ENCODE measurements at regions not wholly inside any gene's neighbourhood (a gene's known extent, or its start where the extent isn't known, plus 50 kb on each side); places are given as distances from the start of the nearest gene placed in this dataset.

- 0 out of 2 replicates have a peak, but pooled peaks have one; percentile 73 for TF ChIP-seq ZBED4 (CRISPR knock-in tag; IDR thresholded peaks at IDR 0.05; ENCODE audit: borderline replicate concordance)
- TF ChIP-seq TCF7L2 (IDR thresholded peaks at IDR 0.05; ENCODE audit: low read depth, low read length), result 0 out of 2 replicates have a peak, but pooled peaks have one; percentile 46
- no peak for TF ChIP-seq RNF219 (CRISPR knock-in tag; IDR thresholded peaks at IDR 0.05)
- peak; percentile 46 for TF ChIP-seq SALL1 (CRISPR knock-in tag; IDR thresholded peaks at IDR 0.05)
- no peak for TF ChIP-seq ZNF776 (CRISPR knock-in tag; IDR thresholded peaks at IDR 0.05)
- TF ChIP-seq MTA3 (CRISPR knock-in tag; IDR thresholded peaks at IDR 0.05), result no peak
- TF ChIP-seq GFI1 (CRISPR knock-in tag; IDR thresholded peaks at IDR 0.05; ENCODE audit: borderline replicate concordance), result peak; percentile 53; the same call in 1 of the 2 replicates
- TF ChIP-seq SKIL (CRISPR knock-in tag; IDR thresholded peaks at IDR 0.05; ENCODE audit: borderline replicate concordance), result peak; percentile 82
- no peak for TF ChIP-seq ZNF784 (CRISPR knock-in tag; IDR thresholded peaks at IDR 0.05; ENCODE audit: borderline replicate concordance)
- no peak for TF ChIP-seq SOX13 (IDR thresholded peaks at IDR 0.05)
- peak in 1 of 2 experiments; percentile 79; a peak in 2 of 4 replicates for TF ChIP-seq SOX13 (CRISPR knock-in tag; conservative IDR thresholded peaks at IDR 0.05 in 1 of 2, IDR thresholded peaks at IDR 0.05 in 1 of 2)
- no peak for TF ChIP-seq TGIF2 (CRISPR knock-in tag; IDR thresholded peaks at IDR 0.05)
- no peak for TF ChIP-seq KDM5A (IDR thresholded peaks at IDR 0.05; ENCODE audit: borderline replicate concordance, low read length)
- TF ChIP-seq PBX3 (CRISPR knock-in tag; IDR thresholded peaks at IDR 0.05; ENCODE audit: borderline replicate concordance), result no peak
- no peak for TF ChIP-seq SOX6 (IDR thresholded peaks at IDR 0.05)
- peak; percentile 80 for TF ChIP-seq SOX6 (CRISPR knock-in tag; IDR thresholded peaks at IDR 0.05)
- no peak for TF ChIP-seq HOMEZ (CRISPR knock-in tag; IDR thresholded peaks at IDR 0.05; ENCODE audit: low read depth)
- TF ChIP-seq KLF16 (CRISPR knock-in tag; IDR thresholded peaks at IDR 0.05), result 0 out of 4 replicates have a peak, but pooled peaks of 1 of the 2 experiments have one; percentile 24
Measured at GRCh38 chr12:96117460-96117859, 76.7 kb upstream of the ELK3 start (continued).

Data from HepG2 (cell line).